ENCODE measurements at regions not wholly inside any gene's neighbourhood (a gene's known extent, or its start where the extent isn't known, plus 50 kb on each side); places are given as distances from the start of the nearest gene placed in this dataset.
"Not testable (repeated sequence)": the region's sequence is repeated elsewhere in the genome, so short reads cannot be mapped to it uniquely, and the experiment has no call there.

DNA sequence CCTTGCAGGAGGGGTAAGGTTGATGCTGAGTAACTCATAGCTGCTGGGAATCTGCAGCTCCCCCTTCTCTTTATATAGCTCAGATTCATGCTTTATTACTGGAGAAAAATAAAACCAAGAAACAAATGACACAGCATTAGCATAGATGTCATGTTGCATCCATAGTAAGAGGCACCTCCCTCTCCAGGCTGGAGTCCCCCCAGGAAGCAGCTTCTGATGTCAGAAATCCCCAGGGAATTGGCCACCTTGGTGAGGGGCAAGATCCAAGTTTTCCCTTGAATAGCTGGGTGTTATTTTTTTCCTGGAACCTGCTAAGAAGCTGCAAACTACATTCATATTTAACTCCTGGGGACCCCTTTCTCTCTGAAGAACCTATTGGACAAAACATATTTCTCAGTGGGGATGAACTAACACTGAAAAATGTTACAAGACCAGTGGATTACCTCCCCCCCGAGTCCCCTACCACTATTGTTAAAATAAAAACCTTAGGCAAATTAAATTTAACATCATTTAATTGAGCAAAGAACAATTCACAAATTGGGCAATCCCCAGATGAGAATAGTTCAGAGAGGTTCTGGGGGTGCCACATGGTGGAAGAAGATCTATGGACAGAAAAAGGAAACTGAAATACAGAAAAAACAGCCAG is 163.7 kb upstream of the NAMPT start:
- no peak for DNase-seq

DNA sequence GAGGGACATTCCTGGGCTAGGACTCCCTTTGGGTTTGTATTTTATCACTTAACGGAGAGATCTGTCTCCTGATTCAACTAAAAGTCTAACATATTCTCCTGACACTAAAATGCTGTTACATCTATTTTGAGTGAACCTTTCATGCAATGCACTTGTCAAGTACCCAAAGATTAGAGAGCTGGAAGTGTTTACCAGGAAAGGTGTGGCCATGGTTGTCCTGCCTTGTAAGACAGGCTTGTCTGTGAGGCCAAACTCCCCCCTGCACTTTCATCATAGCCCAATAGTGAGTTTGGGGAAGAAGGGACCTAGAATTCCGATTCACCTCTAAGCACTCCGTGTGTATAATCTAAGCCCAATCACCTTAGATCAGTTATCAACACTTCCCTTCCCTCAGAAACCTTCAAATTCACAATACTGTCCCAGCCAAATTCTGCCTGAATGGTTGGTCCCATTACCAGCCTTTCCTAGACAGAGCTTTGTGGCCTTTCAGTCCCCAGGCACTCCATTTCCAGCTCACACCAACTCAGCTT is 162.6 kb upstream of the NAMPT start:
- DNase-seq, result no peak

DNA sequence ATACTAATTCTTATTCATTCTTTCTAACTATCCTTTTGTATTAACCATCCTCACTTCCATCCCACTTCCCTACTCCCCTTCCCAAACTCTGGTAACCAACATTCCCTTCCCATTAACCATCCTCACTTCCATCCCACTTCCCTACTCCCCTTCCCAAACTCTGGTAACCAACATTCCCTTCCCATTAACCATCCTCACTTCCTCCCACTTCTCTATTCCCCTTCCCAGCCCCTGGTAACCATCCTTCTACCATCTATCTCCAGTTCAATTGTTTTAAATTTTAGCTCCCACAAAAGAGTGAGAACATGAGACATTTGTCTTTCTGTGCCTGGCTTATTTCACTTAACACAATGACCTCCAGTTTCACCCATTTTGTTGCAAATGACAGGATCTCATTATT is 160.6 kb upstream of the NAMPT start:
- not testable (repeated sequence) for DNase-seq

DNA sequence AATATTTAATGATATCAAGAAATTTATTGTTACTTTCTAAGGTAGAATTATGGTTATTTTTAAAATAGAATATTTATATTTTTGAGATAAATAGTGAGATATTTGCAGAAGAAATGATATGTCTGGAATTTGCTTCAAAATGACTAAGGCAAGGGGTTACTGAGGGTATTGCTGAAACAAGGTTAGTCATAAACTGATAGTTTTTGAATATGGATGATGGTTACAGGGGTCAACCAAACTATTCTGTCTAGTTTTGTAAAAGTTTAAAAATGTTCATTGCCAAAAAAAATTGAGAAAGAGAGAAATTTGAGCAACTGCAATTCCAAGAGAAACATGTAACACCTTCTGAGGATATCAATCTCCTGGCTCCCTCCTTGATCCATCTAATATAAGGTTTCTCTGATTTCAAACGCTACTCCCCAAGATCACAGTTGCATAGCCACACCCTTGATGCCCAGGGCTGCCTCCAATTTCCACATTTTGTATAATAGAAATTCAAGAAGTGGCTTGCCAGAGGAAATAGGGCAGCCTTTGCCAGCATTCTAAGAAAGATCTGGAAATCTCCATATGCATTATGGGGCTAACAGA is 159.4 kb upstream of the NAMPT start:
- DNase-seq, result no peak

DNA sequence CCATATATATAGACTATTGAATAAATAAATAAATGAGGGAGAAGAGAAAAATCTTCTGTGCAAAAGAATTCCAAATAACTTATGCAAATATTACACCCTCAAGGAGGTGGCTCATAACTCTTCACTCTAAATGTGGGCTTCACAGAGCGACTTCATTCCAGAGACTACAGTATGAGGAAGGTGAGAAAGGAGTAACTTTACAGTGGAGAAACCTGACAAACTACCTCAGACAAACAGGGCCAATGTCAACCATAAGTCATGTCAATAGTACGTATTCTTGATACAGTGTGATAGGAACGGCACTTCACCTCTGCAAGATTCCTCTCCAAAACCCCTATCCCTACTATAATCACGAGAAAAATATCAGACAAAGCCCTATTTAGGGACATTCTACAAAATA is 158.4 kb upstream of the NAMPT start:
- DNase-seq, result no peak

DNA sequence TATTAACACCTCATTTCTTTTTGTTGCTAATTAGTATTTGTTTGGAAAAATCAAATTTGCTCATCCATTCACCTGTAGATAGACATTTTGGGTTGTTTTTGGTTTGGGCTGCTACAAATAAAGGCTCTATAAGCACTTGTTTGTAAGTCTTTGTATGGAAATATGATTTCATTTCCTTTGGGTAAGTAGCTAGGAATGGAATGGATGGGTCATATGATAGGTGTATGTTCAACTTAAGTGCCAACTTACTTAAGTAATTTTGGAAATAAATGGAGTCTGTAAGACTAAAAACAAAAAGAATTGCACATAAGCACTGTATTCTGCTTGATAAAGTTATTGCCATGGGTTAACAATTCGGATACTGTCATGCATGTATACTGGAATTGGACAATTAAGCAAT is 157.7 kb upstream of the NAMPT start:
- no peak for DNase-seq

DNA sequence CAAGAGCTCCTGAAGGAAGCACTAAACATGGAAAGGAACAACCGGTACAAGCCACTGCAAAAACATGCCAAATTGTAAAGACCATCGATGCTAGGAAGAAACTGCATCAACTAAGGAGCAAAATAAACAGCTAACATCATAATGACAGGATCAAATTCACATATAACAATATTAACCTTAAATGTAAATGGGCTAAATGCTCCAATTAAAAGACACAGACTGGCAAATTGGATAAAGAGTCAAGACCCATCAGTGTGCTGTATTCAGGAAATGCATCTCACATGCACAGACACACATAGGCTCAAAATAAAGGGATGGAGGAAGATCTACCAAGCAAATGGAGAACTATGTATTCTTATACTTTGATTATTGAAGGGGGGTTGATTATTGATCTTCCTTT is 156.6 kb upstream of the NAMPT start:
- not testable (repeated sequence) for DNase-seq

DNA sequence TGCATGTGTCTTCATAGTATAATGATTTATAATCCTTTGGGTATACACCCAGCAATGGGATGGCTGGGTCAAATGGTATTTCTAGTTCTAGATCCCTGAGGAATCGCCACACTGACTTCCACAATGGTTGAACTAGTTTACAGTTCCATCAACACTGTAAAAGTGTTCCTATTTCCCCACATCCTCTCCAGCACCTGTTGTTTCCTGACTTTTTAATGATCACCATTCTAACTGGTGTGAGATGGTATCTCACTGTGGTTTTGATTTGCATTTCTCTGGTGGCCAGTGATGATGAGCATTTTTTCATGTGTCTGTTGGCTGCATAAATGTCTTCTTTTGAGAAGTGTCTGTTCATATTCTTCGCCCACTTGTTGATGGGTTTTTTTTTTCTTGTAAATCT is 152.2 kb upstream of the NAMPT start:
- not testable (repeated sequence) for DNase-seq

DNA sequence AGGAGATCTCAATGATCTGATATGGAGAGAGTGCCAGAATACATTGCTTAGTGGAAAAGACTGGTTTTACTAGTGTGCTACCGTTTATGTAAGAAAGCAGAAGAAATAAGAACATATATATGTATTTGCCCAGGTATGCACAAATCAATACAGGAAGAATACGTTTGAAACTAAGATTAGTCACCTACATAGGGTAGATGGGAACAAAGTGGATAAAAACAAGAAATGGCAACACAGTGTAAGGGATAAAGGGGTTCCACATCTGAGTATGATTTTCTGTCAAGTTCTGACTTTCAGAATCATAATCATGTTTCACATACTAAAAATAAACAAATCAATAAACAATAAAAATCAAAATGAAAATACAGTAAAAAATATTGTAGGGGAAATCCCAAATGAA is 148.6 kb upstream of the NAMPT start:
- no peak for DNase-seq

DNA sequence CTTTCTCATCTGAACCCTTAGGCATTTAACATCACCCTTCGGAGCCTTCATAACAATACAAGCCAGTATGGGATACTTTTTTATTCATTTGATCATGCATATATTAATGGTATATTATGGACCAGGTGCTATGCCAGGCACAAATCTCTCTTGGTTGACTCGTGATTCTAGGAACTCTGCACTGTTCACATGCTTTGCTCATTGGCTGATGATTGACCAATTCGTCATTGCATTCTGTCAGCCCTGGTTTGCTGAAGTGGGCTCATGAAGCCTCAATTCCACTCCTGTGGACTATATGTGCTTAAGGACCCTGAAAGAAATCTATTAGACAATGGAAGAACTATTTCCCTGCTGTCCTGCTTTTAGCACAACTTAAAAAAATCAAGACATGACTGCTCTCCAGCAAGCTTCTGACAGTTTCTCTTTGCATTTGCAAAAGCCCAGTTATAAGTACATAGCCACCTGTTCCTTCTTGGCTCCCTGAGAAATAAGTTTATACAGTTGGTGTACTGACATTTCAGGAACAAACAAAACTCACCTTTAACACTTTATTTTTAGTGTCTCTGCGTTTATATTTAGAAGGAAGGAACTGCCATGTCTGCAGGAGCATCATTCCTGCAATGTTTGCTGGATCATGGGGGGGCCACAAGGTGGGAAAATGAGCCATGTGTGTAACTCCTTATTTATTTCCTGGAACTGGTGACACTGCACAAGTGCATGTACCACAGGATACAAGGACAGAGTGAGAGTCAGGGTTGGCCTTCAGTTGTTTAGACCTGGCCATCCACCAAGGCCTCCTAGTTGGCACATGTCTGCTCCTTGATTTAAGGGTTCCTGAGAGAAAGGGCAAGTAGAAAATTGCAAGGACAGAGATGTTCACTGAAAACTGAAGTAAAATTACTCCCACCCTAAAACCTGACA is 146.0 kb upstream of the NAMPT start:
- no peak for DNase-seq

DNA sequence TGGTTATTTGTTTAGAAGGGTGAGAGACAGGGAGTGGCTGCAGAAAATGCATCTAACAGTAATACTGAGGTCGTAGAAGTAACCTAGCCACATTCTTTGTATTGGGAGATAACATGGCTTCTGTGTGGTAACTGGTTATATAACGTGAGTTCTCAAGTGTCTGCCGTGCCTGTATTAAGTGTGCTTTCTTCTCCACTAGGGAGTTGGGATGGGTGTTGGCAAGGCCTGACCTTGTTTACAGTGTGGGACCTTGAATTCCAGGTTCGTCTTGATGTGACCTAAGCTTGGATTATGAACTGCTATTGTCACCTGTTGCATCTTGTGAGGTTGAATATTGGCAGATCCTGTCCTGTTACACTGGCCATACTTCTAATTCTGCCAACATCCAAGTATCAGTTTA is 145.3 kb upstream of the NAMPT start:
- no peak for DNase-seq

DNA sequence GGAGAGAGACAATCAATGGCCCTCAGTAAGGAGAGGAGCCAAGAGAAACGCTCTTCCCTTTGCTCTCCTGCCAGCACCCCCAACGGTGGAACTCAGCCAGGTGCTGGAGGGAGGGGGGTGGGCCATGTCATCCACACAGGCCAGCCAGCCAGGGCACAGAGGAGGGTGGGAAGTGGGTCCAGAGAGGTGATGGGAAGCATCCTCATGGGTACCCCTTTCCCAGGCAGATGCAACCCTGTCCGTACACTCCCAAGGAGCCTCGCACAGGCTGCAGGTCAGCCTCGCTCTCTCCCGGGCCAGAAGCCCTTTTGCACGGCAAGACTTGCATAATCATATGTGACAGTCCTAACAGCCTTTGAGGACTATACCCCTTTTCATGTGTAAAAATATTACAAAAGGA is 142.0 kb upstream of the NAMPT start:
- DNase-seq, result no peak

DNA sequence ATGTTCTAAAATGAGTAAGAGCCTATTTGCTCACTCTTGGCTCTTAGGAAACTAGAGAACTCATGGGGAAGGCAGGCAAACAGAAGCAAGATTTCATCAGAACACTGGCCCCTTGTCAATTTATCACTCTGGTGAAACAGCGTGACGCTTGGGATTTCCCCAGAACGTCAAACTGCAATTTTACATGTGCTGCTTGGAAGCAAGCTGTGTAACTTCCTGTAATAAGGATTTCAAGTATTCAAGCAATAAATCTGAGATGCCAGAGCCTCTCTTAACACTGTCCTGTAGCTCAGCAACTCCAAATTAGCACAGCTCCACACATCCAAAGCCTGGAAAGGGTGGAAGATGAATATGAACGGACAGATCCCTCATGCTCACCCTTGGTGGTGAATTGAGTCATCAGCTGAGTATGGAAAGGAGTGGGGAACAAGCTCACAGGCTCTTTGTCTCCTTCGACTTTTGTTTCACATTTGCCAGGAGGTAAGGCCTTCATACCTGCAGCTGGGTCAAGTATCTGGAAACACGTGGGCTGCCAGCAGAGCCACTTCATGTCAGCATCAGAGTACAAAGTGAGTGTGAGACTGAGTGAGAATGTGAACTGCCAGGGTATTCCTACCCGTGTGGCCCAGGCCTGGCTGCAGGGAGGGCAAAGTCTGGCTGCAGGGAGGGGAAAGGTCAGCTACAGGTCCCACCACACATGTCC is 140.4 kb upstream of the NAMPT start:
- DNase-seq, result peak; percentile 98 to 100

DNA sequence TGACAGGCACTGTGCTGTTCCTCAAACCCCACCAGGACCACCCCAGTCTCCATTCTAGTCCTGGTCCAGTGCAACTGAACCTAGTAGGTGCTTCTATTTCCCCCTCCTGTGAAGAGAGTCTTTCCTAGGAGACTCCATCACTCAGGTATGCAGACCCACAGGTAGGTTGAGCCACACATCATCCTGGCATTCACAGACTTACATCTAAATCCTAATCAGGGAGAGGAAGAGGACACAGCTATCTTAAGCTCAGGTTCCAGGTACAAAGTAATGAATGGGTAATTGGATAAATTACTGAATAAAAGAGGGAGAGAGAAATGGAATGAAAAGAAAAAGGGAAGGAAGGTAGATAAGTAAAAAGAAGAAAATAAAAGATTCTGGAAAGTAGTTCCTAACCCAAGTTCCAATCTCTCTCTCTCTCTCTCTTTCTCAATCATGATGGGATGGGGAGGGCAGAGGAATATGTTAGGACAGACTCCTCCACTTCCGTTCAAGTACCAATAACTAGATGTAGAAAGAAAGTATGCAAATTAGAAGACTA is 139.8 kb upstream of the NAMPT start:
- no peak for DNase-seq

DNA sequence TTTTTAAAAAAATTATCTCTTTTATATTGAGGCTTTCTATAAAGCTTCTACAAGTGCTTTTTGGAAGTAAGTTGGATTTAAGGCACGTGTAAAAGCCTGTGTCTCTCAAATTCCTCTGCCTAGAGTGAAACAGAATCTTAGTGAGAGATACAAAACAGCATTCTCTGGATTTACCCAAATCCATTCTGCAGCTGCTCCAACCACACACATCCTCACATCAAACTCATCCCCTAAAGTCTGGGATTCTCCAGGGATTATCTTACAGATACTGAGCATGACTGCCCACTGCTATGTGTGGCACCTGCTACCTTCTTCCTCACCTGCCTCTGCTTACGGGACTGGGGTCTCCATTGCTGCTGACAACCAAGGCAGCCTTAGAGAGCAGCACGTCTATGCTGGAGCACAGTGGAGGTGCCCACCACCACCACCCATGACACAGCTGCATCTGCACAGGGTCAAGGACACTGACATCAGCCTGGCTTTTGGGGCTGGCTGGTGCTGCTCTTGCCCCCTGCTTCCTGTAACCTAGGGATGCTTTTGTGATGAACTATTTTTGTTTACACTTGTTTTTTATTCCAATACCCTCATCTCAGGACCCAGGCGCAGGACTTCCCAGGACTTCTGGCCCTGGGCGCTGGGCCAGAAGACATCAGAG is 139.2 kb upstream of the NAMPT start:
- DNase-seq, result no peak

DNA sequence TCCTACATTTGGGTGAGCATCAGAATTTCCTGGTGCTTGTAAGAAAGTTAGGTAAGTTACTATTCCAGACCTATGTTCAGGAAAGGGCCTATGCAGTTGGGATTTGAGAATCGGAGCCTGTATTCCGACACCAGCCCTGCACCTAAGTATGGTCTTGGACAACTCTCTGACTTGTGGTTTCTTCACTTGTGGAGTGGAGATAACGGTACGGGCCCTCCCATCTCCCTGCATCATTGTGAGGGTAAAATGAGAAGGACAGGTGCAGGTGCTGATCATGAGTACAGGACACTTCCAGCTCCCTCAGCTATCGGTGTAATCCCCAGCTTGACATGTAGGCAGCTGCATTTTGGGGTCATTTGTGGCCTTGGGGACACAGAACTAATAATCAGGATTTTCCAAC is 138.3 kb upstream of the NAMPT start:
- DNase-seq, result no peak

DNA sequence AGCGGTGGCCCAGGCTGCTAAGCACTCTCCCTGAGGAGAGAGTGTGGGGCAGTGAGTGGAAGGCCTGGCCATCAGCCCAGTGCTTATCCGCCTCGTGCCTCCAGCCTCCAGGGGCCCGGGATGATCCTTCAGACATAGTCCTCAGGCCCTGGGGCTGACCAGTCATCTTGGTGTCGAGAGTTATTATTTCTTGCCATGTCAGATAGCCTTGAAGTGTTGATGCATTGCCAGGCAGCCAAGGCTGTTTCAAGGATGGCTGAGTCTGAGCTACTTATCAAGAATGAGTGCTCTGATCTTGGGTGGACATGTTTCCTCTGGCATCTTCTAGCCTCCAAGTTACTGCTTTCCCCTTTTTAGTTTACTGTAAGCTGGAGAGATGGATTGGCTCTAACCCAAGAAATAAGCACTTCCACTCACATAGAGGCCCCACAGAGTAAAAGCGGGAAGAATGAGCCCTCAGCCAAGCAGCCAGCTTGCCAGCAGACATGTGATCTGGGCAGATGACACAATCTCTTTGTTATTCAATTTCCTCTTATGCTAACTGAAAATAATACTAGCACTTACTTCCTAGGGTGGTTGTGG is 136.5 kb upstream of the NAMPT start:
- DNase-seq, result peak; percentile 82 to 88

DNA sequence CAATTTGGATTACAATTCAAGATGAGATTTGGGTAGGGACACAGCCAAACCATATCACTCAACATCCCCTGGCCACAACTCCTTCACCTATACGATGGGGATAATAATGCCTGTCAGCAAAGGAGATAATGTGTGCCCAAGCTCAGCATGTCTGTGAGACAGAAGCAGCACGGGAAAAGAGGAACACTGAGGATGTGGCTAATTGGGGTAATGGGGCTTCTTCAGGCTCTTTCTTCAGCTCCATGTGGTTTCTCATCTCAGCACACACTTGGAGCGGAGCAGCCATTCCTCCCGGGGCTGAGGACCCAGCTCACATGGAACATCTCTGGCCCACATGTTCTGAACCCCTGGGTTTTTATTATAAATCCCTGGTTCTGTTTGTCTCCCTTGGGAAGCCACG is 136.0 kb upstream of the NAMPT start:
- DNase-seq, result peak in 1 of 2 donors; percentile 29

DNA sequence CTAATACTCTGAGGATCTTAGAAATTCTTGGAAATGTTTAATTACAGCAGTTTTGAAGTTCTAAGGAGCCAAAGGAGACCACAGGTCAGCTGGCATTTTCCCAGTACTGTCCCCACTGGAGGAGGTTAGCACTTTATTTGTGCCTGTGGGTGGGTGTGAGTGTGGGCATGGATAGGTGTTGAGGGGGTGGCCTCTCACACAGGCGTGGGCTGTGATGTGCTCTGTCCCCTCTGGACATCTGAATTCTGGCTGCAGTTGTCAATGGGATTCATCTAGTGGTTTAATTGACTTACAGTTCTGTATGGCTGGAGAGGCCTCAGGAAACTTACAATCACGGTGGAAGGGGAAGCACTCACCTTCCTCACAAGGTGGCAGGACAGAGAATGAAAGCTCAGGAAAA is 135.4 kb upstream of the NAMPT start:
- DNase-seq, result no peak

DNA sequence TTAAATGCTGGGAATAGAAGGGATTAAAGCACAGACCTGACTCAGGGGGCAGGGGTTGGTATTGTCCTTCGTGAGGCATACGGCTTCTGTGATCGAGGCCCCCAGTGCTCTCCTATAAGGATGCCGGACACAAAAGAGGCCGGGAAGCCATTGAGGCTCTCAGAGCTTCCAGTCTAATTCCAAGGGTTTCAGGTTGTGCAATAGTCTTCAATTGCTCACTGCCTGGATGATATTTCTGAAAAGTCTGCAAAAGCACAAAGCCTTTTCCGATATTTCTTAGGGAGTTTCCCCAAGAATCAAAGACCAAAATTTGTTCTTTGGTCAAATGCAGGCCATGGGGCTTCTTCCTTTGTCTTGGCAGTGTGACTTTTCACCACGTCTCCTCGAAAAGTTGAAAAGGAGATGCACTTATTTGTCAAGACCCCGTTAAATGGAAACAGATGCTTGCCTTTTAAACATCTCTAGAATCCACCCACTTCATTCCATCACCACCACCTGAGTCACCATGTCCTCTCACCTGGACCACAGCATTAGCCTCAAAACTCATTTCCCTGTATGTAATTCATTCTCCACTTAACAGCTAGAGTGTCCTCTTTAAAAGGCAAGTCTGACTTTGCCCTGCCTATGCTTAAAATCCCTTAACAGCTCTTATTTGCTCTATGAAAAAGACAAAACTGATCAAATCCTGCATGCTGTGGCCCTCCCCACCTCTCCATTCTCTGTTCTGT is 134.8 kb upstream of the NAMPT start:
- no peak for DNase-seq

DNA sequence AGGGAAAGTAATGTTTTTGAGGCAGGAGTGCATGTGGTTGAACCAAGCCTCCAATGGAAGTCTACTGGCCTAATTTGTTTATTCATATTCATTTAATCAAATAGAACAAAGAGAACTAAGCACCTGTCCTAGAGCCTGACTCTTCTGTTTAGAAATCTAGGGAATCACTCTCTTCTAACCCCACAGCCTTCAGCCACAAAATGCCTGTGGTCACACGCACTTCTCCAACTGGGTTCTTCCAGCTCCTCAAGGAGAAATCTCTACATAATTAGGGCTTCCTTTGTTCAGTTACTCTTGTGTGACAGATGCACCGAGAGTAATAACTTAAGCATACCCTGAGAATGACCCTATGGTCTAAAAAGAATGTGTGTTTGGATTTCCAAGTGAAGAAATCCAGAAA is 133.7 kb upstream of the NAMPT start:
- DNase-seq, result peak; percentile 16 to 38

Measured in inflammatory macrophage treated with lipopolysaccharide for 1 hour (primary cell).